NCI-H748 (cell line): ENCODE measurements at regions not wholly inside any gene's neighbourhood (a gene's known extent, or its start where the extent isn't known, plus 50 kb on each side); places are given as distances from the start of the nearest gene placed in this dataset.
"Not testable (repeated sequence)": the region's sequence is repeated elsewhere in the genome, so short reads cannot be mapped to it uniquely, and the experiment has no call there.

Experiments used
- DNase-seq: peaks from one replicate; lab custom pipeline; 2025; ENCODE audit not compliant: unreplicated experiment; lab: John Stamatoyannopoulos, UW

DNA sequence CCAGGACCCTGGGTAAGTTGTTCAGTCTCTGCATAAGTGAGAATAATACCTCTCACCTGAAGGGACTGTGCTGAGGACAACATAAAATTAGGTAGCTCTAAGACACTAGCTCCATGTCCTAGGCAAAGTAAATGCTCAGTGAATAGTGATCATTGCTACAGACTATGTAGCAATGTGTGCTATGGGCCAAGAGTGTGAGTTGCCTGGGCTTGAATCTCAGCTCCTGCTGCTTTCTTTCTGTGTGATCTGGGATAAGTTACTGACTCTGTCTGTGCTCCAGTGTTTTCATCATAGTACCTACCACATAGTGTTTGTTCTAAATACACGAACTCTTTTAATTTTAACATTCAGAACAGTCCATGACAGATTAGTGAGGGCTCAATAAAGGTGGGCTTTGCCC, 81.1 kb upstream of the MFGE8 start:
- no peak for DNase-seq

DNA sequence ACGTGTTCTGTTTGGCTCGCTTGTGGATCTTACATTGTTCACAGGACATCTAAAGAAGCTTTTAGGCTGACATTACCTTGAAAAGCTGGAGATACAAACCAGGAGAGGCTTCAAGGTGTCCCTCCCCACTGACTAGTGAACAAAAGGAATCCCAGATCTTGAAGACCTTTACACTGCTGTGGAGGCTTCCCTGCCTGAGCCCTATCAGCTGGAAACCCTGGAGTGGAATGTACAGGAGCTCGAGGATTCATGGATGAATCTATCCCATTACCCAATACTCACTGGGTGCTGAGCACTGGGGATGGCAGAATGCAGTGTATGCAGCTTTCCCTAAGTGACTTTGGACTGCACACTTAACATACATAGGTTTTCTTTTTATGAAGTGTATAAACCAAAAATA, 82.3 kb upstream of the MFGE8 start:
- DNase-seq, result no peak

GRCh38 chr15:88997531-88997930, 84.4 kb upstream of the MFGE8 start:
- no peak for DNase-seq

DNA sequence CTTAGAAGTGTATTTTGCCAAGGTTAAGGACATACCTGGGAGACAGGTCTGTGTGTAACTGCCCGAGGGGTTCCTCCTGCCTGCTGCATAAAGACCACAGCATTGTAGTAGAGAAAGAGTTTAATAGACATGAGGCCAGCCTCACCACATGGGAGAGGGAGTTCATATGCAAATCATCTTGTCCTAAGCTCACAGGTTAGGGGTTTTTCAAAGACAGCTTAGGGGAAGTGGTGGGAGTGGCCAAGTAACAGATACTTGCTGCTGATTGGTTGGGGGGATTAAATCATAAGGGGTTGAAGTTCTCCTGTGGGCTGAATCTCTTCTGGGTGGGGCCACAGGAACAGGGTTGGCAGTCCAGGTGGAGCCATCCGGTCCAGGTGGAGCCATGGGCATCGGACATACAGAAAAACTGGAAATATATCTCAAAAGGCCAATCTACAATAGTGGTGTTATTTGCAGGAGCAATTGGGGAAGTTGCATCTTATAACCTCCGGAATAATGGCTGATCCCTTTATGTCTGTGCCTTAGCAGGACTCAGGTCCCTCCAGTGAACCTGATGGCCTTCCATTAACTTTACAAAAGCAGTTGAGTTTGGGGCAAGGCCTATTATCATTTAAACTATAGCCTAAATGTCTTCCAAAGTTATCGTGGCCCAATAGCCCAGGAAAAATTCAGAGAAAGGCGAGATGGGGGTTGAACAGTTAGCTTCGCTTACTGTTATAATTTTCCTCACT, 86.0 kb upstream of the MFGE8 start:
- no peak for DNase-seq

- DNase-seq, result not testable (repeated sequence)
These were observed 86.5 kb upstream of the ABHD2 start for GRCh38 chr15:89001708-89002275.

- DNase-seq, result no peak
These were observed 85.9 kb upstream of the ABHD2 start for GRCh38 chr15:89002281-89002761.

DNA sequence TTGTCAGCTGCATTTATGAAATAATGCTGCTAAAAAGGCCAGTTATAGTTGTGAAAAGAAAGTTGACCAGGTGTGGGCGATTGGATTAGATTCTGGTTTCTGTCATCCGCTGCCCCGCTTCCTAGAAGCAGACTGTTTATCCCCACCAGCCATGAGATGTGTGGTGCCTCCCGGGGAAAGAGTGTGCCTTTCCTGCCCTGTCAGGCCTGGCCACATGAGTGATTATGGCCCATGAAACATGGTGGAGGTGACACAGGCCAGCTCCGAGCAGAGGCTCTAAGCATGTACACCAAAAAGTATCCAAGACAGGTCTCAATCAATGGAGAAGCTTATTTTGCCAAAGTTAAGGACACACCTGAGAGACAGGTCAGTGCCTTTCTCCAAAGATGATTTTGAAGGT, 85.4 kb upstream of the ABHD2 start:
- no peak for DNase-seq

GRCh38 chr15:89003865-89004725, 84.2 kb upstream of the ABHD2 start:
- no peak for DNase-seq

DNA sequence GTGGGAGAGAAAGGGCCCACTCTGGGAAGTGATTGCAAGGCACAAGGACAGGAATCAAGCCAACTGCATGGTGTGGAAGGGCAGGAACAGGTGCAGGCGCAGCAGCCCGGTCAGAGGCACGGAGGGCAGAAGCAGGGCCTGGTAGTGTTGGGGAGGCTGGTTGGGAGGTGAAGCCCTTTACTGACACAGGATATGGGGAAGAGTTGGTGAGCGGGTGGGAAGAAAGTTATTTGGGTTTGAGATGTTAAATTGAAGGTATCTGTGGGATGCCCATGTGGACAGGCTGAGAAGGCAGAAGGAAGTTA, 83.6 kb upstream of the ABHD2 start:
- no peak for DNase-seq

GRCh38 chr15:89007527-89007926, 80.7 kb upstream of the ABHD2 start:
- DNase-seq, result not testable (repeated sequence)

- no peak for DNase-seq
These were observed 80.3 kb upstream of the ABHD2 start for GRCh38 chr15:89007989-89008388.

GRCh38 chr15:89009080-89009479, 79.2 kb upstream of the ABHD2 start:
- DNase-seq, result no peak

- DNase-seq, result no peak
These were observed 72.7 kb upstream of the ABHD2 start for GRCh38 chr15:89015412-89016097.

DNA sequence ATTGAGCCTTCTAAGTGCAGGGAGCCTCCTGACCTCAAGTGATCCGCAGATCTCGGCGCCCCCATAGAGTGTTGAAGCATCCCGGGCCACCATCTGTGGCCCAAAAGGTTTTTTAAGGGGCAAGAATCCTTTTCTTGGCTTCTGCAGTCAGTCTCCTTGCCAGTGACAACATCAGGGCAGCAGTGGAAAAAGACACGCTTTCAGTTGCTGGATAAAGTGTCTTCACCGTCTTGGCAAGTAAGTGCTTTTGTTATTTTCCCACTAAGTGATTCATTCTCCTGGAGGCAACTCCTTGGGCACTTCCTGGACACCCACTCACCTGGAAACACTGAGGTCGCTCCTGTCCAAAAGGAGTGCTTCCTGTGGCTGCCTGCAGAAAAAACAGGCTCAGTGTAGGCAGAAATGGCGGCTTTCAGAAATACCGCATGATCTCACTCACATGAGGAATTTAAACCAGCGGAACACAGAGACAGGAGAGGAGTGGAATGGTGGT, 71.7 kb upstream of the ABHD2 start:
- DNase-seq, result no peak

DNA sequence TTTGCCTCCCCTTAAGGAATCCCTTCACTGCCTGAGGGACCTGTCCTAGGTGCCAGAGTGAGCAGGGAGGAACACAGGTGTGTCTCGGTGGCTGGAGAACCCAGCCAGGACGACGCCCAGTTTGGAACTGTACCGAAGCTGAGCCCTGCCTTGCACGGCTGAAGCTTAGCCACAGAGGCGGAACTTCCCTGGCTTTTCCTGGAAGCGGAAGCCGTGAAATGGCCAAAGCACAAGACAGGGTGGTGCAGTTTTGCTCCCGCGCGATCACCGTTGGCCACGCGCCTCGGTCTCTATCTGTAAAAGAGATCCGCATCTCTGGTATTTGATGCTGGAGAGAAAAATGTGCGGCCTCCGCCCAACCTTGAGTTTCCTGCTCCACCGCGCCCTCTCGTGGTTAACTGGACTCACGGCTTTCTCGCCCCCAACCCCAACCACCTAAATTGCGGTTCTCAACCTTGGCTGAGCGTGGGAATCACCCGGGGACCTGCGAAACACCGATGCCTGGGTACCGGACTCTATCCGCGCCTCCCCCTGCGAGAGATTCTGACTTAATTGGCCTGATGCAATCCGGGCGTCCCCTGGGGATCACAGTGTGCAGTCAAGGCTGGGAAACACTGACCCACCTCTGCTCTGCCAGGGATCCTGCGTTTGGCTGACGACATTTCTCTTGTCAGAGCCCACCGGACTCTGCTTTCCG, 70.7 kb upstream of the ABHD2 start:
- peak; percentile 76 for DNase-seq

GRCh38 chr15:89018207-89018606, 70.0 kb upstream of the ABHD2 start:
- DNase-seq, result no peak

DNA sequence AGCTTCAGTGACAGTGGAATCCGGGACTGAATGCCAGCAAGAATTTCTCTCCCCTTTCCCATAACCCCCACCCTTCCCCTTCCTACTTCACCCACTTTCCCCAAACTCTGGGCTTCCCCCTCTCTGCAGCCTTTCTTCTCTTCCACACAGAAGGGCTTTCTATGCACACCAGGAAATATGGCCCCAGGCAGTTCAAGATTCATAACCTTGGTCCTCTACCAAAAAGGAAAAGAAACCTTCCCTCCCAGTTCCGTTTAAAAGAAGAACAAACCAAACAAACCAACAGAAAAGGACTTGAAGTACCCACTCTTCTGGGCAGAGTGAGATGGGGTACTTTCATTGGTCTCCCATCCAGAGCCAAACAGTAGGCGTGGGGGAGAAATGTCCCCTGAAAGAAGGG, 68.8 kb upstream of the ABHD2 start:
- DNase-seq, result no peak

- no peak for DNase-seq
These were observed 67.0 kb upstream of the ABHD2 start for GRCh38 chr15:89021224-89021623.

DNA sequence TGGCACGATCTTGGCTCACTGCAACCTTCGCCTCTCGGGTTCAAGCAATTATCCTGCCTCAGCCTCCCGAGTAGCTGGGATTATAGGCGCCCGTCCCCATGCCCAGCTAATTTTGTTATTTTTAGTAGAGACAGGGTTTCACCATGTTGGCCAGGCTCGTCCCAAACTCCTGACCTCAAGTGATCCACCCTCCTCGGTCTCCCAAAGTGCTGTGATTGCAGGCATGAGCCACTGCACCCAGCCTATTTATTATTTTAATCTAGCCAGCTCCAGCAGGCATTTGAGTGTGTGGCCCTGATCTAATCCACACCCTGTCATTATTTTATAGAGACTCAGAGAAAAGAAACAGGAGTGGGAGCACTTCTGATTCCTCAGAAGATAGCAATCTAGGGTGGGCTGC, 66.4 kb upstream of the ABHD2 start:
- DNase-seq, result not testable (repeated sequence)

- DNase-seq, result no peak
These were observed 64.8 kb upstream of the ABHD2 start for GRCh38 chr15:89023311-89023961.
